Right forelimb (tissue), 1 donor: ENCODE measurements at regions not wholly inside any gene's neighbourhood (a gene's known extent, or its start where the extent isn't known, plus 50 kb on each side); places are given as distances from the start of the nearest gene placed in this dataset.
A peak's percentile ranks its signal among the peaks of the same experiment; 100 is the strongest.

Experiments
- DNase-seq: peaks from one replicate; pipeline ENCODE4 v3.0.0-alpha.2; 2018

DNA sequence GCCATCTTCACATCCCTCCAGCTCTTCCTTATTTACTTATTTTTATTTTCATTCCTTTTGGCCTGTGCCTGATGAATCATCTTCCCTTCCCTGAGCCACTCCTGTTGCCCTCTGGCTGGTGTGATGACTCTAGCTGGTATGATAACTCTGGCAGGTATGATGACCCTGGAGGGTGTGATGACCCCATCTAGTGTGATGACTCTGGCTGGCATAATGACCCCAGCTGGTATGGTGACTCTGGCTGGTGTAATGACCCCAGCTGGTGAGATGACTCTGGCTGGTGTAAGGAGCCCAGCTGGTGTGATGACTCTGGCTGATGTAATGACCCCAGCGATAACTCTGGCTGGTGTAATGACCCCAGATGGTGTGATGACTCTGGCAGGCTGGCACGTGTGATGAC, 426.8 kb downstream of the QKI start:
- no peak for DNase-seq

- no peak for DNase-seq
These were observed 426.4 kb downstream of the QKI start for GRCh38 chr6:163840880-163841279.

- no peak for DNase-seq
These were observed 424.8 kb downstream of the QKI start for GRCh38 chr6:163839296-163839695.

GRCh38 chr6:163837691-163838431, 423.3 kb downstream of the QKI start:
- DNase-seq = peak; percentile 52

- no peak for DNase-seq
These were observed 422.6 kb downstream of the QKI start for GRCh38 chr6:163836876-163837690.

- no peak for DNase-seq
These were observed 421.1 kb downstream of the QKI start for GRCh38 chr6:163835439-163836171.

DNA sequence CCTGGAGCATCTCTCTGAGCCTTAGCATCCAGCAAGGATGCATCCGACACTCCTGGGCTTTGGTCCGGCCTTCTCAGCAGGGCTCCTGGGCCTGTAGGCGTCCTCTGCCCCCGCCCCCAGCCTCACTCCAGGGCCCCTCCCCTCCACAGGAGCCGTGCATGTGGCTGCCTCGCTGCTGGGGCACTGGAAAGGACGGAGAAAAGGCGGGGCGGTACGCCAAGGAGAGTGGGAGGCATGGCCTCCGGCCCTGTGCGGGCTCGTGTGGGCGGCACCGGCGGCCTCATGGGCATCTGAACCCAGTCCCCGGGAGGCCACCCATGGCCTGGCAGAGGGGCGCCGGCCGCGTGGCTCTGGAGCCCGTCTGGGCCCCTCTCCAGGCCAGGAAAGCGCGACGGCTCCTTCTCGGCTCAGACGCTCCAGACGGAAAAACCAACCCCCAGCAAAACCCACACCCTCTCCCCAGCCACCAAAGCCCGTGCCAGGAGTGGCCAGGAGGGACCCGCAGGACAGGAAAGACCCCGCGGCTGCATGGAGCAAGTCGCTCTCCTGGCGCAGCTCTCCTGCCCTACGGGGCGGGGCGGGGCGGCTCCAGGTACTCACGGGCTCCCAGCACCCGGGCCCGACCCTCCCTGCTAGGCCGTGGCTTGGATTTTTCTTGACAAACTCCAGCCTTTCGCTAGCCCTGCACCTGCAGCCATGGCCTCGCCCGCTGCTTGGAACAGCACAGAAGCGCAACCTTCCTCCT, 419.9 kb downstream of the QKI start:
- DNase-seq = no peak

GRCh38 chr6:163831736-163832135, 417.2 kb downstream of the QKI start:
- DNase-seq = no peak

GRCh38 chr6:163830641-163831040, 416.1 kb downstream of the QKI start:
- DNase-seq = no peak

DNA sequence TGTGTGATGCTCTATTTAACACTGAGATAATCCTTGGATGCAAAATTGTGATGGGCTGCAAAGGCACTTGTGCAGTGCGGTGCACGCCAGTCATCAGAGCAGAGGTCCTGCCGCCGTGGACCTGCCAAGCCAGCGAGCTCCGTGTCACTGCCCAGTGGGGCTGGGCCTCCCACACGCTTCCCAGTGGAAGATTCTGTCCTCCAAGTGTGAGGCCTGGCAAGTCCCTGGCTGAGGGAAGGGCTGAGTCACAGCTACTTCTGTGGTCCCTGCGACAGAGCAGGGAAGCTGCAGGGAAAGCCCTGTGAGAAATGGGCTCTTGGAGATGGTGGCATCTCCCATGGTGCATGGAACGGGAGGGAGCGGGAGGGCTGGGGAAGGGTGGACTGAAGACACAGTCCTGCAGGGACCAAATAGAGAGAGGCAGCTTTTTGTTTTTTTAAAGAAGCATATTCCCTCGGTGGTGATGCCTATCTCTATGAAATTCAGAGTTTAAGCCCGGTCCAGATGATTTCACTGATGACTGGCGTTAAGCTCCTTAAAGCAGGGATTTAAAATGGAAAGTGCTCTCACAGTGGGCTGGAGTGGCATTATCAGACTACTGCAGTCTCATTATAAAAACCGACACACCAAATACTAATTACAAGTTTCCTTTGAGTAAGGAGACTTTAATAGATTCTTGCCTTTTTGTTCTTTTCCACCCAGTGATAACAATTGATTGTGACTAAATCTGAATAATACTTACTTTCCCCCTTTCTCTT, 413.7 kb downstream of the QKI start:
- DNase-seq = no peak

DNA sequence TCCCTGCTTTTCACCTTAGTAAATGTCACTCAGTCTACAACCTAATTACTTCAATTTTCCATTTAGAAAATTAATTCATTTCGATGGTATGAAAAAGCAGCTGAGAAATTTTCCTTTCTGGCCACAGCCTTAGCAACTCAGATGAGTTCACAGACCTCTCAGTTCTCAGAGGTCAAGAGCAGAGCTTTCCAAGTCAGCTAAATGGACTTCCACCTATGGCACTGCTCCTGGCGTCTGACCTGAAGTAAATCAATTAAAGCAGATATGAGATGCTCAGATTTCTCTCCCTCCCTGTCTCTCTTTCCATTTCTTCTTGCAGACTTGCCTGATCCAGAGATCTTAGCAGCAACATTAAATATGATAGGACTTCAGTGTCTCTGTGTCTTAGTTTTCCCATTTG, 412.6 kb downstream of the QKI start:
- no peak for DNase-seq

GRCh38 chr6:163826629-163827028, 412.1 kb downstream of the QKI start:
- no peak for DNase-seq

DNA sequence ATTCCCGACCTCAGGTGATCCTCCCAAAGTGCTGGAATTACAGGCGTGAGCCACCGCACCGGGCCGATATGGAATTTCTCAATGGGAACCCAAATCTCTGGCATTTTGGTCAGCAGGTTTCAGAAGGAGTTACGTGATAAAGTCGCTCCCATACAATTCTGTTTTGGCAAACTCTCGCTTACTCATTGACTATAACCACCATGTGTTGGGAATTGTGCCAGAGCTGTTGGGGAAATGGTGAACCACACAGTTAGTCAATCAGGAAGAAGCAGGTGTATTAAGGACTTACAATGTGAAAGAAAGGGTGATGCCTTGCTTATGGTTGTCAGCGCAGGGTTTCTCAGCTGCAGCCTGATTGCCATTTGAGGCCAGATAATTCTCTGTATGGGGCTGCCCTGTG, 410.5 kb downstream of the QKI start:
- no peak for DNase-seq

DNA sequence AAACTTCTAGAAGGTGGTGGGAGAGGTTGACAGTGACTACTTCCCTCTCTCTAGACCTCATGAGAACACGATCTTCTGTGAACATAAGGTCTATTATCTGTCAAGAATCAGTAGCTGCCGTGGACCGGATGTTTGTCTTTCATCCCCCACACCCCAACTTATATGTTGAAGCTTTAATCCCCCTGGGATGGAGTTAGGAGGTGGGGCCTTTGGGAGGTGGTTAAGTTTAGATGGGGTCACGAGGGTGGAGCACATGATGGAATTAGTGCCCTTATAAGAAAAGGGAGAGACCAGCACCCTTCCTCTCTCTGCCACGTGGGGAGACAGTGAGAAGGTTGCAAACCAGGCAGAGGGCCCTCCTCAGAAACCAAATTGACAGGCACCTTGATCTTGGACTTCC, 409.1 kb downstream of the QKI start:
- no peak for DNase-seq

DNA sequence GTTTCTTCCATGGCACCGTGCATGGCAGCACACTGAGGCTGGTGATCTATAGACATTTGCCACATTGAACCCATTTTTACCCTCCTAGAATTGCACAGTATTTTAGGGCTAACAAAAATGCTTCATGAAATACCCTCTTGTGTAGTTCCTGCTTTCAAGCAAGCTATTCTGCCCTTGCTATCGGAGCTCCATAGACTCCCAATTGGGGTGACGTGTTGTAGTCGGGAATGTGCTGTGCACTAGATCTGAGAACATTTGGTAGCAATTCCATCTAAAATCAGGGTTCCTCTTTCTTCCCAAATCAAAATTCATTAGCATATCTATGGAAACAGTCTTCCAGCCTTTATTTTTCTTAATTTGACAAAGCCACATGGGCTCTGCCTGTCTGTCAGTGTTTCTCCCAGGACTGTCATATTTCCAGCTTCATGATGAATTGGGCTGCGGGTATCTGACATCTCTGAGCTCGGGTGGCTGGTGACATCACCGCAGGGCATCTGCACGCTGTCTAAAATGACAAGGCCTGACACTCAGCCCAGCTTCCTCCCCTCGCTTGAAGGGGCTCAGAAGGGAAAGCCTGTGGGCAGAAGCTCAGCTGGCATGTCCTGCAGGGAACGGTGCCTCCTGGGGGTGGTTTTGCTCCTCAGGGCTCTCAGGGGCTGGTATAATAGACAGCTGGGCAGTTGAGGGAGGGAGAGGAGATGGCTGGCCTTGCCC, 406.4 kb downstream of the QKI start:
- DNase-seq = peak; percentile 45

- DNase-seq = no peak
These were observed 405.7 kb downstream of the QKI start for GRCh38 chr6:163820171-163820570.

DNA sequence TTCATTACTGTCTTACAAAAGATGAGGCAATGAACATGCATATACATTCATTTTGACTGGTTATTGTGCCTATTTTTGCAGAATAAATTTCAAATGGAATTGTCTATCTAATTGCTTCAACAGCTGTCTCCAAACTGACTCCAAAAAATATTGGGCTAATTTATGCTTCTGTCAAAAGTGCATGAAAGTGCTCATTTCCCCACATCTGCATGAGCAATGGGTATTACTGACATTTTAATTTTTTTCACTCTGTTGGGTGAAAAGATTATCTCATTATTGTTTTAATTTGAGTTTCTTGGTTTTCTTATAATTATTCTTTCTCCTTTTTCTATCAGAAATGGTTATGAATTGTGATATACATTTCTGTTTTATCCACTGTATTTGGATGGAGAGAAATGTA, 404.2 kb downstream of the QKI start:
- no peak for DNase-seq

DNA sequence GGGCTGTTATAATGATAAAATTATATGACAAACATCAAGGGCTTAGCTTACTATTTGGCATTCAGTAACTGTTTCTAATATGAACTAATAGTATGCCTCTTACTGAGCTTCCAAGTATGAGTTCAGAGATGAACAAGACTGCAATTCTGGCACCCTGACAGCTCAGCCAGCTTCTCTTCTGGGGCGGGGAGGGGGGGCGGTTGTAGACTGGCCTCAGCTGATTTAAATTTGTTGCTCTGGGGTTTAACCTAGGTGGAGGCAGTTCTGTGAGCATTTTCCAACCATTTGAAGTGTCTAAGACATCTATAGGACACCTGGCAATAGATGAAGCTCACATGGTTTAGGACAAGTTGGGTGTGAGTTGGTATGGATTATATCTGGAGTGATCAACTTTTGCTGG, 401.9 kb downstream of the QKI start:
- DNase-seq = no peak

DNA sequence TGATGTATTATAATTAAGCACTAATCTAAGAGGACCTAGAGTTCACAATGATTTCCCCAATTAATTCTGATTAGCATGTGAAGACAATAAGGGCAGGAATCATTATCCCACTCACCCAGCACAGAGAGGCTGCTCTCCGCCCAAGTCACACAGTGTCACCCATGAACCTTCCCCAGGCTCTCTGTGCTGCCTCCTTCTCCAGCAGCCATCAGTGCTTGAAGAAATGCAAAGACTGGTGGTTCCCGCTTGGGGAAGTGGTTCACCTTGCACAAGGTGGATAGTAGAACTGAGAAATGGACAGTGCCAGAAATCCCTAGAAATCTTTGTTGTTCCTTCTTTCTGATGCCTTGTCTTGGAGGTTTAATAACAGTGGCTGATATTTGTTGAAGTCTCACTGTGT, 401.3 kb downstream of the QKI start:
- no peak for DNase-seq

DNA sequence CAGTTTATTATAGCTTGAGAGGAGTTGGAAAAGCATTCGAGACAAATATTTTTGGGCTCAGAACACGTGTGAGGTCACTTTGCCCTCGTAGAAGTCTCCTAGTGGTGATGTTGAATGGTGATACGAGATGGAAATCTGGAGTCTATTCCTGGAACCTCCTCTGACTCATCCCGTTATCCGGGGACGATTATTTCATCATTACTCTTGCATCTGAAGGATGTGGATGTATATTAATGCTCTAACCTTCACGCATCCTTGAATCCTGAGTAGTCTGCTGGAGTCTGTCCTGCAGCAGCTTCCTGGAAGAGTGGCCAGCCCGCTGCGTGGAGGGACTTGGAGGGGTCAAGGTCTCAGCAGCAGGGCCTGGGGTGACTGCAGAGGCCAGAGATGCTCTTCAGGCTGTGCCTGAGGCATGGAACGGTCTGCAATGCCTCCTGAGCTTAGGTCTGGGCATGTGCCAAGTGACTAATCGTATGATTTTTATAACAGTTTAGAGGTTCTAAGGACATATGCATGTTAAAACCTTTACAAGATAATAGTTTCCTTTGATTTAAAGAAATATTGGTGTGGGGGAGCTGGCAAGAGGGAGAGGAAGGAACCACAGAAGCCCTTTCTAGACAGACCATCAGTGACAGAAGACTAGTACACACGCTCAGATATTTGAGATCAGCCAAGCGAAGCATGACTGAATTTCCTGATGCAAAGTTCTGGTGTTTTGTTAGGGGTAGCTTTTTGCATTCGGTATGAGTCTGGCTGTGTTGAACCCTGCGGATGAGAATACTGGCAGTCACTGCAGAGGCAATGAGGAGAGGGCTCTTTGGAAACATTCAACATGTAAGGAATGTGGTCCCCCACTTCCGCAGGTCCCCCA, 400.2 kb downstream of the QKI start:
- DNase-seq = peak; percentile 50
